ENCODE measurements at regions not wholly inside any gene's neighbourhood (a gene's known extent, or its start where the extent isn't known, plus 50 kb on each side); places are given as distances from the start of the nearest gene placed in this dataset.

DNA sequence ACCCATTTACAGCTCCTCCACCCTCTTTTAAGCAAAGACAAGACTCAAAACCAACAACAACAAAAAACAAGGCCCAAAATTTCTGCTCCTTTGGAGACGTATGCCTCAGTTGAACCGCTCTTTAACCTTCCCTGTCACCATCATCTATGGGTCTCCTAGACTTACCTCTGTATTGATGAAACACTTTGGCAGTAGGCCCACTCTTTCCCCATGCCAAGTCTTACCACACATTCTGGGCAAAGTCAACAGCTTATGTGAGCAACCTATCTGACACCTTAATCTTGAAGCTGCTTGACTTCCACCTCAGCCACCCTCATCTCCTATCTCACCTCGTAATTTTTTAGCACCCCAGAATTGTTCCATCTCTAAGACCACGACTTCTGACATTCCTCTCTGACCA lies 99.7 kb upstream of the CXorf66 start (continued):
- no peak for TF ChIP-seq ZNF592 (IDR thresholded peaks at IDR 0.05)
- TF ChIP-seq RBBP5 (conservative IDR thresholded peaks at IDR 0.05) = no peak
- TF ChIP-seq SMARCA5 (IDR thresholded peaks at IDR 0.05) = no peak
- TF ChIP-seq IRF4 (IDR thresholded peaks at IDR 0.05; ENCODE audit: low read depth, low read length) = no peak
- TF ChIP-seq MXI1 (IDR thresholded peaks at IDR 0.05; ENCODE audit: low read depth, low read length) = no peak
- no peak for TF ChIP-seq E2F8 (IDR thresholded peaks at IDR 0.05; ENCODE audit: low read depth, partially characterized antibody)
